Thoracic aorta (tissue), 2 donors: ENCODE measurements at regions not wholly inside any gene's neighbourhood (a gene's known extent, or its start where the extent isn't known, plus 50 kb on each side); places are given as distances from the start of the nearest gene placed in this dataset.

ENCODE experiments used
- ATAC-seq: fragments of 150-250 bp; one replicate; pipeline ENCODE4 v1.8.0; 2017; ENCODE audit warnings: low read depth; ENCODE audit not compliant: insufficient number of reproducible peaks, low FRiP score
- DNase-seq: peaks from one replicate; pipeline ENCODE4 v3.0.0-alpha.2; 2020; ENCODE audit warnings: low spot score
- H3K27ac ChIP-seq, 2 donors: fragments of 200-600 bp; sonication (generic); 1 replicate in 1 of 2; 2 replicates in 1 of 2; pipeline ENCODE4 v1.5.1; 2016; ENCODE audit warnings: mild to moderate bottlenecking in 2 of 2, moderate library complexity in 2 of 2
- H3K27me3 ChIP-seq: fragments of 200-600 bp; sonication (generic); replicated peaks from 2 replicates; pipeline ENCODE4 v1.6.0; 2016; ENCODE audit warnings: mild to moderate bottlenecking; ENCODE audit not compliant: insufficient read depth
- H3K36me3 ChIP-seq: fragments of 200-600 bp; sonication (generic); one replicate; pipeline ENCODE4 v1.5.1; 2016
- H3K4me1 ChIP-seq, 2 donors: fragments of 200-600 bp; sonication (generic); 1 replicate in 1 of 2; 2 replicates in 1 of 2; pipeline versions ENCODE4 v1.5.1 to v1.6.0; 2016; ENCODE audit warnings: low read depth in 2 of 2, mild to moderate bottlenecking in 1 of 2; ENCODE audit not compliant: control insufficient read depth in 1 of 2
- H3K4me3 ChIP-seq: fragments of 200-600 bp; sonication (generic); 2 replicates; pipeline ENCODE4 v1.5.1; 2016; ENCODE audit warnings: mild to moderate bottlenecking
- H3K9me3 ChIP-seq: fragments of 200-600 bp; sonication (generic); 2 replicates; pipeline ENCODE4 v1.5.1; 2016
- TF ChIP-seq, protein P1 (sequence below): fragments of 200-600 bp; sonication (generic); IDR thresholded peaks from one replicate; pipeline ENCODE4 v1.5.1; 2019; ENCODE audit warnings: antibody characterized with exemption

DNA sequence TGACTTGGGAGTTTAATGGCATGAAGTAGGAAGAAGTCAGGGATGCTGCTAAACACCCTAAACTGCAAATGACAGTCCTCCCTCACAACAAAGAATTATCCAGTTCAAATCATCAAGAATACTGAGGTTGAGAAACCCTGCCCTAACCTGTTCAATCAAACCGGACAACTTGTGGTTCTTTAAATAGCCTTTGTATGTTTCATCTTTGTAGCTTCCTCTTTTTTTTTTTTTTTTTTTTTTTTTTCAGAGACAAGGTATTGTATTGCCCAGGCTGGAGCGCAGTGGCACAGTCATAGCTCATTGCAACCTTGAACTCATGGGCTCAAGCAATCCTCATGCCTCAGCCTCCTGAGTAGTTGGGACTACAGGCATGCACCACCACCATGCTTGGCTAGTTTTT lies 52.5 kb upstream of the TTC29 start:
- DNase-seq (no peak), ATAC-seq (no peak)
- H3K27me3 ChIP-seq, result no peaks in the 10 kb centered on the region
- H3K4me1 ChIP-seq, result no peaks in the 10 kb centered on the region
- no peaks in the 10 kb centered on the region for H3K36me3 ChIP-seq
- H3K4me3 ChIP-seq, result no peak overlapping the region
- TF ChIP-seq, protein P1, sequence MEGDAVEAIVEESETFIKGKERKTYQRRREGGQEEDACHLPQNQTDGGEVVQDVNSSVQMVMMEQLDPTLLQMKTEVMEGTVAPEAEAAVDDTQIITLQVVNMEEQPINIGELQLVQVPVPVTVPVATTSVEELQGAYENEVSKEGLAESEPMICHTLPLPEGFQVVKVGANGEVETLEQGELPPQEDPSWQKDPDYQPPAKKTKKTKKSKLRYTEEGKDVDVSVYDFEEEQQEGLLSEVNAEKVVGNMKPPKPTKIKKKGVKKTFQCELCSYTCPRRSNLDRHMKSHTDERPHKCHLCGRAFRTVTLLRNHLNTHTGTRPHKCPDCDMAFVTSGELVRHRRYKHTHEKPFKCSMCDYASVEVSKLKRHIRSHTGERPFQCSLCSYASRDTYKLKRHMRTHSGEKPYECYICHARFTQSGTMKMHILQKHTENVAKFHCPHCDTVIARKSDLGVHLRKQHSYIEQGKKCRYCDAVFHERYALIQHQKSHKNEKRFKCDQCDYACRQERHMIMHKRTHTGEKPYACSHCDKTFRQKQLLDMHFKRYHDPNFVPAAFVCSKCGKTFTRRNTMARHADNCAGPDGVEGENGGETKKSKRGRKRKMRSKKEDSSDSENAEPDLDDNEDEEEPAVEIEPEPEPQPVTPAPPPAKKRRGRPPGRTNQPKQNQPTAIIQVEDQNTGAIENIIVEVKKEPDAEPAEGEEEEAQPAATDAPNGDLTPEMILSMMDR, result no peak
- H3K9me3 ChIP-seq, result no peaks in the 10 kb centered on the region
- H3K27ac ChIP-seq, result no peak overlapping the region

DNA sequence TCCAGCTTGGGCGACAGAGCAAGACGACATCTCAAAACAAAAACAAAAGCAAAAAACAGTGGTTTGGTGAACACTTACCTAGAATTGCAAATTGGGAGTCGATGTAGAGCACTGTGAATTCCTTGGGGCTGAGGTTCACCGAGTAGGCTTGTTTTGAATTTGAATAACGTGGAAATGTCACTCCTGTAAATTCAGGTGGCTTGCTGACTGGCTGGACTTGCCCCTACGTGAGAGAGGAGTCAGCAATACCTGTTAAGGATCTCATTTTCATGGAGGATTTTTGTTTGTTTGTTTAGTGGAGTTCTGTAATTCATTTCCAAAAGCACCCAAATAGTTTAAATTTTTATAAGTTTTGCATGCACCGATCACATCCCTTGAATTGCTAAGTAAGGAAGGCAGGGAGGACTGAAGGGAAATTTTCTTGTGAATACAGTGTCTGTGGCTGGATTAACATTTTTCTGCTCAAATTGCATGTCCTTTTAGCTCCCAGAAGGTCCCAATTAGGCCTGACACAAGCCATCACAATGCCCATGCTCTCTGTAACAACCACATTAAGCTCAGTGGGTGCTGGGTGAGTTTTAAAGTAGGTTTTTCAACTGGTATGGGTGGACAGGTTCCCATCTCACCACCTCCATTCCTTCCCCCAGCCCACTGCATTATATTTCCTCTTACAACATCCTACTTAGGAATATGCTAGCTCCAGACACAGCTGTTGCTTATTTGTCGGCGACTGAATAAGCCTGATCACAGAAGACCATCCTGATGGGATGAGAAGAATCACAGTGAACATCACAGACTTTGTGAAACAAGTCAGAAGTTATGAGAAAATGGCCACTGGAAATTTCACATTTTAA lies 58.5 kb upstream of the TTC29 start:
- TF ChIP-seq, protein P1, result no peak
- no peak overlapping the region for H3K4me3 ChIP-seq
- no peaks in the 10 kb centered on the region for H3K4me1 ChIP-seq
- H3K36me3 ChIP-seq, result no peaks in the 10 kb centered on the region
- H3K27me3 ChIP-seq, result no peaks in the 10 kb centered on the region
- ATAC-seq (no peak), DNase-seq (no peak)
- H3K9me3 ChIP-seq, result no peaks in the 10 kb centered on the region
- no peak overlapping the region for H3K27ac ChIP-seq

DNA sequence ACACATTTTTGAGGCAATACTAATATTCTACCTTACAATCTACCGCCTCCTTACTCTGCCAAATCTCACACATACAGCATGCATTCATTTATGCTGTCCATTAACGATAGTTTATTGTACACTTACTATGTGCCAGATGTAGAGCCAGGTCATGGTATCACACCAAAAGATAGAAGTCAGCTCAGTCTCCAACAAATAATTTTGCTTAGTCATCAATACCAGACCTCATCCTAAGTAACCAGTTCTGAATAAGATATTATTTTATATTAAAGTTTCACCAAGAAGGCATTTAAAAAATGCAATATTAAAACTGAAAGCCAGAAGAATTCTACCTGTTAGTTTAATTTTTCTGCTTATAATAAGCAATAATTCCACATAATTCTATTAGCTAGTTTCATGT lies 60.6 kb upstream of the TTC29 start:
- ATAC-seq (no peak), DNase-seq (no peak)
- no peaks in the 10 kb centered on the region for H3K9me3 ChIP-seq
- no peaks in the 10 kb centered on the region for H3K36me3 ChIP-seq
- no peaks in the 10 kb centered on the region for H3K4me1 ChIP-seq
- TF ChIP-seq, protein P1, result no peak
- no peaks in the 10 kb centered on the region for H3K27me3 ChIP-seq
- no peak overlapping the region for H3K27ac ChIP-seq
- H3K4me3 ChIP-seq, result no peak overlapping the region

DNA sequence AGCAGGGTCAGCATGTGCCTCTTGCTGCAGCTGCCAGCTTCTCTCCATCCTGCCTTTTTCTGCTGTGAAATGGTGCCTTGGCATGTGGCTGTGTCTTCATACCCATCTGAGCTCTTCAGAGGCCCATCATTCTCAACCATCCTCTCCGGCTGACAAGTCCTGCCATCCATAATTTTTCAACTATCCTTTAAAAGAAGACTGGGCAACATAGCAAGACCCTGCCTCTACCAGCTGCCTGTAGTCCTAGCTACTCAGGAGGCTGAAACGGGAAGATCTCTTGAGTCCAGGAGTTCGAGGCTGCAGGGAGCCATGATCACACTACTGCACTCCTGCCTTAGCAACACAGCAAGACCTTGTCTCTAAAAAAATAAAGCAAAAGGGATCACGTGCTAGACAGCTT lies 64.2 kb upstream of the TTC29 start:
- TF ChIP-seq, protein P1, result no peak
- no peak for ATAC-seq
- H3K36me3 ChIP-seq, result no peaks in the 10 kb centered on the region

DNA sequence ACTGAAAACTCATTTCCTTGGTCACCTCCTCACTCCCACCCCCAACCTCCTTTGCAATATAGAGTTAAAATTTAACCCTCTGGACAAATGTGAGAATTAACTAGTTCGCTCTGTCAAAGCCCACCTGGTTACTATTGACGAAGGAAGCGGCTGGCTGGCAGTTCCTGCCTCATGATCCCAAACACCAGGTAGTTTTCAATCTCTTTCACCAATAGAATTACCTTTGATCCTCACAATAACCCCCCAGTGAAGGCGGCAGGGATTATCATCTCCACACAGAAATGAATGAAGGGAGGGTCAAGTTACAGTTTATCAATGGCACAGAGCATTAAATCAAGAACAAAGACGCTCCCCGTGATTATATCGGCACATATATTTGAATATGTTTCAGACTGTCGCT lies 65.7 kb upstream of the TTC29 start:
- no peak for ATAC-seq
- DNase-seq, result no peak
- H3K4me3 ChIP-seq, result no peak overlapping the region
- TF ChIP-seq, protein P1, result no peak
- no peak overlapping the region for H3K27ac ChIP-seq
- no peaks in the 10 kb centered on the region for H3K9me3 ChIP-seq
- no peaks in the 10 kb centered on the region for H3K27me3 ChIP-seq
- H3K4me1 ChIP-seq, result peaks cover 0 to 9% of the 10 kb centered on the region in 2 donors
- H3K36me3 ChIP-seq, result no peaks in the 10 kb centered on the region

More for the DNA sequence above, 64.2 kb upstream of the TTC29 start:
- Histone ChIP-seq H3K4me3 (no peak overlapping the region), H3K9me3 (no peaks in the 10 kb centered on the region), H3K4me1 (no peaks in the 10 kb centered on the region), H3K27me3 (no peaks in the 10 kb centered on the region), H3K27ac (no peak overlapping the region)
- DNase-seq, result no peak
